HepG2 (cell line): ENCODE measurements at regions not wholly inside any gene's neighbourhood (a gene's known extent, or its start where the extent isn't known, plus 50 kb on each side); places are given as distances from the start of the nearest gene placed in this dataset.

Experiments
- ATAC-seq: fragments of 200-7000 bp; cut with Tn5 transposase; 3 replicates; pipeline ENCODE4 v1.9.1; 2020; ENCODE audit warnings: mild to moderate bottlenecking, moderate library complexity
- BruUV-seq: library from RNA; stranded (reverse); fragments of 400-500 nt; replicated peaks from 2 replicates; lab custom pipeline; 2021; lab: Mats Ljungman, UMichigan
- CTCF ChIA-PET: fragments of 300-600 bp; formaldehyde crosslinking; extraction: SDS; loops from one replicate; lab custom pipeline; 2021; ENCODE audit warnings: low total read pairs, inconsistent platforms, low intra/inter-chr PET ratio; lab: Yijun Ruan, JAX
- POLR2A ChIA-PET: fragments of 350-600 bp; sonication (Branson Sonifier 250); formaldehyde crosslinking; loops from one replicate; lab custom pipeline; 2020; ENCODE audit warnings: antibody characterized with exemption, inconsistent platforms; lab: Yijun Ruan, JAX
- DNase-seq: peaks from one replicate; pipeline ENCODE4 v3.0.0-alpha.2; 2015; ENCODE audit warnings: low spot score
- FAIRE-seq: peaks from 3 replicates; lab custom pipeline; 2011; peaks lifted over from hg19 to GRCh38; lab: Jason Lieb, UNC
- H2AFZ ChIP-seq: one replicate; pipeline ENCODE4 v1.6.1; 2011; ENCODE audit warnings: low read length, inconsistent platforms
- H3K27ac ChIP-seq: fragments of 300-600 bp; 3 replicates; pipeline ENCODE4 v1.8.0; 2011; ENCODE audit warnings: mixed run types, mild to moderate bottlenecking, mixed read lengths, low read length, inconsistent platforms; ENCODE audit not compliant: insufficient read depth; ENCODE audit errors: extremely low read length
- H3K27me3 ChIP-seq, 2 experiments: fragments of 200-600 bp in 1 of 2; 2 replicates in 1 of 2; 3 replicates in 1 of 2; pipeline versions ENCODE4 v1.6.0 to v1.8.0; 2011; ENCODE audit warnings: low read length in 2 of 2, mild to moderate bottlenecking in 2 of 2, moderate library complexity in 2 of 2, inconsistent platforms in 1 of 2; ENCODE audit not compliant: insufficient read depth in 2 of 2, control insufficient read depth in 1 of 2
- H3K36me3 ChIP-seq, 2 experiments: fragments of 200-600 bp in 1 of 2; replicated peaks in 1 of 2; 2 replicates in 1 of 2; 3 replicates in 1 of 2; pipeline versions ENCODE4 v1.5.1 to v1.8.0; 2011; ENCODE audit warnings: low read length in 2 of 2, inconsistent platforms in 1 of 2; ENCODE audit not compliant: insufficient read depth in 2 of 2, control insufficient read depth in 1 of 2
- H3K4me1 ChIP-seq: 2 replicates; pipeline ENCODE4 v1.5.1; 2012; ENCODE audit warnings: low read length, inconsistent platforms; ENCODE audit not compliant: insufficient read depth
- H3K4me2 ChIP-seq: 2 replicates; pipeline ENCODE4 v1.6.0; 2011; ENCODE audit warnings: low read depth, low read length, inconsistent platforms
- H3K4me3 ChIP-seq, 3 experiments: fragments of 200-600 bp in 1 of 3; sonication (generic), shearing (Covaris generic) in 1 of 3; replicated peaks in 1 of 3; 2 replicates each; pipeline ENCODE4 v1.5.1; 2011 to 2016; ENCODE audit warnings: low read length in 3 of 3, inconsistent platforms in 2 of 3, low read depth in 2 of 3, mild to moderate bottlenecking in 2 of 3, control low read depth in 1 of 3, mixed read lengths in 1 of 3; ENCODE audit not compliant: insufficient read depth in 1 of 3
- H3K79me2 ChIP-seq: one replicate; pipeline ENCODE4 v1.6.1; 2011; ENCODE audit warnings: low read length, inconsistent platforms; ENCODE audit not compliant: insufficient read depth
- H3K9ac ChIP-seq: 2 replicates; pipeline ENCODE4 v1.6.0; 2011; ENCODE audit warnings: mild to moderate bottlenecking, low read depth, low read length, inconsistent platforms; ENCODE audit not compliant: insufficient read depth
- H3K9me3 ChIP-seq: 2 replicates; pipeline ENCODE4 v1.5.1; 2012; ENCODE audit warnings: mild to moderate bottlenecking, low read length
- H4K20me1 ChIP-seq: 2 replicates; pipeline ENCODE4 v1.6.0; 2011; ENCODE audit warnings: inconsistent platforms, mild to moderate bottlenecking, low read length, moderate library complexity; ENCODE audit not compliant: insufficient read depth
- ARNT2 ChIP-seq: sonication (generic); formaldehyde crosslinking; IDR thresholded peaks from 2 replicates; pipeline ENCODE4 v1.8.0; 2022; ENCODE audit warnings: mild to moderate bottlenecking, low read depth, missing genetic modification reagents, moderate library complexity
- FOXC1 ChIP-seq: sonication (generic); formaldehyde crosslinking; IDR thresholded peaks from 2 replicates; pipeline ENCODE4 v1.8.0; 2022; ENCODE audit warnings: mild to moderate bottlenecking, missing genetic modification reagents, borderline replicate concordance
- HDAC1 ChIP-seq: sonication (generic); formaldehyde crosslinking; IDR thresholded peaks from 2 replicates; pipeline ENCODE4 v1.5.1; 2020; ENCODE audit warnings: mild to moderate bottlenecking, missing genetic modification reagents
- HMGA1 ChIP-seq: sonication (generic); formaldehyde crosslinking; conservative IDR thresholded peaks from 2 replicates; pipeline ENCODE4 v1.4.0; 2020; ENCODE audit warnings: missing genetic modification reagents
- MAFK ChIP-seq, 2 experiments: IDR thresholded peaks in 1 of 2; conservative IDR thresholded peaks in 1 of 2; 2 replicates each; pipeline ENCODE4 v1.6.1; 2011; ENCODE audit warnings: improper control_type of control experiment in 2 of 2, low read length in 2 of 2
- YY1 ChIP-seq: IDR thresholded peaks from 2 replicates; pipeline ENCODE4 v1.6.1; 2011; ENCODE audit warnings: low read length, low read depth, moderate library complexity, mild to moderate bottlenecking; ENCODE audit not compliant: insufficient read depth, insufficient replicate concordance
- ZFP91 ChIP-seq: sonication (generic); formaldehyde crosslinking; IDR thresholded peaks from 2 replicates; pipeline ENCODE4 v1.9.0; 2022; ENCODE audit warnings: missing genetic modification reagents, mild to moderate bottlenecking, borderline replicate concordance
- ZIK1 ChIP-seq: sonication (generic); formaldehyde crosslinking; IDR thresholded peaks from 2 replicates; pipeline ENCODE4 v1.5.0; 2020; ENCODE audit warnings: mild to moderate bottlenecking, low read depth, missing genetic modification reagents, borderline replicate concordance
- ZNF138 ChIP-seq: sonication (generic); formaldehyde crosslinking; IDR thresholded peaks from 2 replicates; pipeline ENCODE4 v1.5.0; 2020; ENCODE audit warnings: mild to moderate bottlenecking, low read depth, missing genetic modification reagents
- ZNF24 ChIP-seq: fragments of 450-650 bp; IDR thresholded peaks from 2 replicates; pipeline ENCODE4 v1.6.1; 2017; ENCODE audit warnings: antibody characterized with exemption, mild to moderate bottlenecking
- ZNF30 ChIP-seq: sonication (generic); formaldehyde crosslinking; IDR thresholded peaks from 2 replicates; pipeline ENCODE4 v1.5.0; 2020; ENCODE audit warnings: mild to moderate bottlenecking, missing genetic modification reagents
- ZNF530 ChIP-seq: sonication (generic); formaldehyde crosslinking; IDR thresholded peaks from 2 replicates; pipeline ENCODE4 v1.5.0; 2020; ENCODE audit warnings: low read depth, mild to moderate bottlenecking, missing genetic modification reagents
- whole genome bisulfite sequencing: methylation state at CpG from one replicate; pipeline ENCODE4 v1.1.6; 2017; ENCODE audit warnings: low lambda C conversion rate; 5-methylcytosine and 5-hydroxymethylcytosine counted together
- in situ Hi-C: cut with HindIII; loops from 2 replicates; pipeline ENCODE4 v1.10.0; 2017; ENCODE audit warnings: low pct_unique_long_range_greater_than_20kb; ENCODE audit not compliant: extremely low pct_ligation_motif_present
- intact Hi-C: fragments of 100-400 bp; cut with micrococcal nuclease; formaldehyde crosslinking; loops from one replicate; pipeline ENCODE4 v1.10.0; 2022; ENCODE audit not compliant: unreplicated experiment
- TF ChIP-seq, protein P1 (sequence below): sonication (generic); formaldehyde crosslinking; IDR thresholded peaks from 2 replicates; pipeline ENCODE4 v1.5.1; 2020; ENCODE audit warnings: mild to moderate bottlenecking, moderate library complexity, missing genetic modification reagents
- TF ChIP-seq, protein P2 (sequence below): sonication (generic); formaldehyde crosslinking; IDR thresholded peaks from 2 replicates; pipeline ENCODE4 v1.4.0; 2020; ENCODE audit warnings: missing genetic modification reagents, mild to moderate bottlenecking, borderline replicate concordance
- TF ChIP-seq, protein P3 (sequence below): IDR thresholded peaks from 2 replicates; pipeline ENCODE4 v1.6.1; 2016; ENCODE audit warnings: missing biosample characterization, missing genetic modification reagents, low read depth

- no TSS peak for BruUV-seq
- TF ChIP-seq, protein P1, sequence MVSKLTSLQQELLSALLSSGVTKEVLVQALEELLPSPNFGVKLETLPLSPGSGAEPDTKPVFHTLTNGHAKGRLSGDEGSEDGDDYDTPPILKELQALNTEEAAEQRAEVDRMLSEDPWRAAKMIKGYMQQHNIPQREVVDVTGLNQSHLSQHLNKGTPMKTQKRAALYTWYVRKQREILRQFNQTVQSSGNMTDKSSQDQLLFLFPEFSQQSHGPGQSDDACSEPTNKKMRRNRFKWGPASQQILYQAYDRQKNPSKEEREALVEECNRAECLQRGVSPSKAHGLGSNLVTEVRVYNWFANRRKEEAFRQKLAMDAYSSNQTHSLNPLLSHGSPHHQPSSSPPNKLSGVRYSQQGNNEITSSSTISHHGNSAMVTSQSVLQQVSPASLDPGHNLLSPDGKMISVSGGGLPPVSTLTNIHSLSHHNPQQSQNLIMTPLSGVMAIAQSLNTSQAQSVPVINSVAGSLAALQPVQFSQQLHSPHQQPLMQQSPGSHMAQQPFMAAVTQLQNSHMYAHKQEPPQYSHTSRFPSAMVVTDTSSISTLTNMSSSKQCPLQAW: no peak
- TF ChIP-seq HDAC1 (no peak), ZNF530 (CRISPR knock-in tag) (no peak), ARNT2 (CRISPR knock-in tag) (no peak), ZFP91 (no peak), YY1 (no peak), ZIK1 (no peak), ZNF30 (no peak), ZNF138 (CRISPR knock-in tag) (no peak), ZNF24 (no peak), HMGA1 (no peak), MAFK (conservative IDR thresholded peaks at IDR 0.05 in 1 of 2, IDR thresholded peaks at IDR 0.05 in 1 of 2; ENCODE audit: low read length in 2 of 2) (no peak), FOXC1 (CRISPR knock-in tag) (no peak)
- TF ChIP-seq, protein P2, sequence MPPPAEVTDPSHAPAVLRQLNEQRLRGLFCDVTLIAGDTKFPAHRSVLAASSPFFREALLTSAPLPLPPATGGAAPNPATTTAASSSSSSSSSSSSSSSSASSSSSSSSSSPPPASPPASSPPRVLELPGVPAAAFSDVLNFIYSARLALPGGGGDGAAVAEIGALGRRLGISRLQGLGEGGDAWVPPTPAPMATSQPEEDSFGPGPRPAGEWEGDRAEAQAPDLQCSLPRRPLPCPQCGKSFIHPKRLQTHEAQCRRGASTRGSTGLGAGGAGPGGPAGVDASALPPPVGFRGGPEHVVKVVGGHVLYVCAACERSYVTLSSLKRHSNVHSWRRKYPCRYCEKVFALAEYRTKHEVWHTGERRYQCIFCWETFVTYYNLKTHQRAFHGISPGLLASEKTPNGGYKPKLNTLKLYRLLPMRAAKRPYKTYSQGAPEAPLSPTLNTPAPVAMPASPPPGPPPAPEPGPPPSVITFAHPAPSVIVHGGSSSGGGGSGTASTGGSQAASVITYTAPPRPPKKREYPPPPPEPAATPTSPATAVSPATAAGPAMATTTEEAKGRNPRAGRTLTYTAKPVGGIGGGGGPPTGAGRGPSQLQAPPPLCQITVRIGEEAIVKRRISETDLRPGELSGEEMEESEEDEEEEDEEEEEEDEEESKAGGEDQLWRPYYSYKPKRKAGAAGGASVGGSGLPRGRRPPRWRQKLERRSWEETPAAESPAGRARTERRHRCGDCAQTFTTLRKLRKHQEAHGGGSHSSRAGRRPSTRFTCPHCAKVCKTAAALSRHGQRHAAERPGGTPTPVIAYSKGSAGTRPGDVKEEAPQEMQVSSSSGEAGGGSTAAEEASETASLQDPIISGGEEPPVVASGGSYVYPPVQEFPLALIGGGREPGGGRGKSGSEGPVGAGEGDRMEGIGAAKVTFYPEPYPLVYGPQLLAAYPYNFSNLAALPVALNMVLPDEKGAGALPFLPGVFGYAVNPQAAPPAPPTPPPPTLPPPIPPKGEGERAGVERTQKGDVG (CRISPR knock-in tag): no peak
- TF ChIP-seq, protein P3, sequence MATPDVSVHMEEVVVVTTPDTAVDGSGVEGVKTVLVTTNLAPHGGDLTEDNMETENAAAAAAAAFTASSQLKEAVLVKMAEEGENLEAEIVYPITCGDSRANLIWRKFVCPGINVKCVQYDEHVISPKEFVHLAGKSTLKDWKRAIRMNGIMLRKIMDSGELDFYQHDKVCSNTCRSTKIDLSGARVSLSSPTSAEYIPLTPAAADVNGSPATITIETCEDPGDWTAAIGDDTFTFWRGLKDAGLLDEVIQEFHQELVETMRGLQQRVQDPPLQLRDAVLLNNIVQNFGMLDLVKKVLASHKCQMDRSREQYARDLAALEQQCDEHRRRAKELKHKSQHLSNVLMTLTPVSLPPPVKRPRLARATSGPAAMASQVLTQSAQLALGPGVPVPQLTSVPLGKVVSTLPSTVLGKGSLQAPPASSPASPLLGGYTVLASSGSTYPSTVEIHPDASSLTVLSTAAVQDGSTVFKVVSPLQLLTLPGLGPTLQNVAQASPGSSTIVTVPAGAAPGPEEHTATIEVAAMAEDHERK (CRISPR knock-in tag): no peak
Observed at GRCh38 chr21:22280851-22281250, 1282.6 kb downstream of the NCAM2 start.

More at GRCh38 chr21:22280851-22281250, 1282.6 kb downstream of the NCAM2 start:
- POLR2A ChIA-PET: no interaction called here
- CTCF ChIA-PET: no interaction called here
- no peaks in the 10 kb centered on the region for H3K79me2 ChIP-seq
- H3K4me2 ChIP-seq: no peak overlapping the region
- H3K9ac ChIP-seq: no peak overlapping the region
- ATAC-seq (no peak), DNase-seq (no peak), FAIRE-seq (no peak)
- no peaks in the 10 kb centered on the region for H3K4me1 ChIP-seq
- WGBS: 4% methylated on average over 2 of the region's 2 CpGs
- H4K20me1 ChIP-seq: no peaks in the 10 kb centered on the region
- no peak overlapping the region for H2AFZ ChIP-seq
- no peak overlapping the region for H3K4me3 ChIP-seq
- no peaks in the 10 kb centered on the region for H3K27me3 ChIP-seq
- H3K36me3 ChIP-seq: no peaks in the 10 kb centered on the region
- in situ Hi-C loops: no loop called here
- H3K27ac ChIP-seq: no peak overlapping the region
- H3K9me3 ChIP-seq: peaks cover 97% of the 10 kb centered on the region
- intact Hi-C loops: no loop called here
